ENCODE measurements at regions not wholly inside any gene's neighbourhood (a gene's known extent, or its start where the extent isn't known, plus 50 kb on each side); places are given as distances from the start of the nearest gene placed in this dataset.

DNA sequence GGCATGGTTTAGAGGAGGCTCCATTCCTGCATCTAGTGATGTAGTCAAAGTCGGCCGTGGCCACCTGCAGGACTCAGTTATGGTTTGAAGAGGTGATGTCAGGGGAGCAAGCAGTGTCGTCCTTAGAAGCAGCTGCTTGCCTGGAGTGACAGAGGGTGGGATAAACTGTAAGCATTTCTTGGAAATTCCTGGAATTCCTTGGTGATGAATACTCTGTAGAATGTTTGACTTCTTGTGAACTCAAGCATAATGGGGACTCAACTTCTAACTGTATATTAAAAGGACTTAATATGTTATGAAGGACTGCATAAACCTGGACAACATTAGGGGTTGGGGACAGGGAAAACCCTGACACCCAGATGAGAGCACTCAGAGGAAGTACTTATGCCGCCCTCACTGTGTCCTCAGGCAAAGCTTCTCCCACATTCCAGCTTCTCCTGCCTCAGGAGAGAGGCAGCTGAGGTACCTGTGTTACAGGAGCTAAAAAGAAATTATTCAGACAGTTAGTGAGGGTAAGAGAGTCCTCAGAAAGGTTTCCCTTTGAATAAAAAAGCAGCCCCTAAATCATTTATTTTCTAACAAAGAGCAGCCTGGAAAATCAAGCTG lies 459.9 kb upstream of the CELF4 start:
- Histone ChIP-seq H3K36me3 (ENCODE audit: control insufficient read depth in 2 of 2, insufficient read depth in 2 of 2, low read length in 2 of 2) (no peaks in the 10 kb centered on the region), H3K4me3 (ENCODE audit: low read length in 2 of 2) (no peak overlapping the region), H3K27me3 (ENCODE audit: control insufficient read depth in 2 of 2, insufficient read depth in 2 of 2, low read length in 2 of 2) (no peaks in the 10 kb centered on the region), H3K9ac (ENCODE audit: low read depth in 1 of 2, low read length in 2 of 2) (no peak overlapping the region), H3K9me3 (ENCODE audit: control insufficient read depth in 2 of 2, low read length in 2 of 2) (peaks cover 0 to 6% of the 10 kb centered on the region in 2 donors), H3K27ac (ENCODE audit: low read depth in 2 of 2, low read length in 2 of 2) (no peak overlapping the region), H3K4me1 (ENCODE audit: control insufficient read depth in 2 of 2, insufficient read depth in 2 of 2, low read length in 2 of 2) (no peaks in the 10 kb centered on the region)

DNA sequence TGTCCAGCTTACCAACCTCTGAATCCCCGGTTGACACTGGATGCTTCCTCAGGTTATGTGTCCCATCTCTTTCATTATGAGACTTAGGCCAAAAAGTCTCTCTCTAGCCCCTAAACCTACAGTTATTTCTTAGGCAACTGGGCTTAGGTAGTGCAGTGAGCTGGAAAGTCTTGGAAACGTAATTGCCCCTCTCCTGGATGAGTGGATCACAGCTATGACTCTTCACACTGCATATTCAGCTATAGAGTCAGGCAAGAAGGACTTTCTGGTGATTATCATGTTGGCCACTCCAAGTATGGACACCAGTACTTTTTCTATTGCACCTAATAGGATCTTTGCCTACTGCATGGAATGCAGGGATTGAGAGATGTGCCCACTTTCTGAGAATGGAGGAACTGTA lies 458.3 kb upstream of the CELF4 start:
- no peaks in the 10 kb centered on the region for H3K36me3 ChIP-seq (ENCODE audit: control insufficient read depth in 2 of 2, insufficient read depth in 2 of 2, low read length in 2 of 2)
- H3K9ac ChIP-seq (ENCODE audit: low read depth in 1 of 2, low read length in 2 of 2), result no peak overlapping the region
- H3K27ac ChIP-seq (ENCODE audit: low read depth in 2 of 2, low read length in 2 of 2), result no peak overlapping the region
- H3K27me3 ChIP-seq (ENCODE audit: control insufficient read depth in 2 of 2, insufficient read depth in 2 of 2, low read length in 2 of 2), result no peaks in the 10 kb centered on the region
- H3K9me3 ChIP-seq (ENCODE audit: control insufficient read depth in 2 of 2, low read length in 2 of 2), result no peaks in the 10 kb centered on the region
- H3K4me1 ChIP-seq (ENCODE audit: control insufficient read depth in 2 of 2, insufficient read depth in 2 of 2, low read length in 2 of 2), result no peaks in the 10 kb centered on the region
- no peak overlapping the region for H3K4me3 ChIP-seq (ENCODE audit: low read length in 2 of 2)

DNA sequence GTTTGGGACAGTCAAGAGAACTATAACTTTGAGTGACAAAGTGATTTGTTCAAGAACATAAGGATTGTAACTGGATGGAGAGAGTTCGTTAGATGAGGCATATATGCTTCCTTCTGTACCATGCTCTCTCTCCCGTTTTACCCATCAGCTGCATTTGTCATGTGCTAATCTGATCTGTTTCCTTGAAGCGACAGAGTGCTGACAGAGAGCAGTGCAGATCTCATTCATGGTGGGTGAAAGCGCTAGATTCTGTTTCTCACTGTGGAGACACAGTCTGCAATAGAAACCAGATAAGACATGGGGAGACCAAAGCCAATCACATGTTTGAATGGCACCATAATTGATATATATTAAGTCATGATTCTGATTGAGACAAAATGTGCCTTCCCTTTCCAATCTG lies 456.6 kb upstream of the CELF4 start:
- H3K27me3 ChIP-seq (ENCODE audit: control insufficient read depth in 2 of 2, insufficient read depth in 2 of 2, low read length in 2 of 2), result no peaks in the 10 kb centered on the region

DNA sequence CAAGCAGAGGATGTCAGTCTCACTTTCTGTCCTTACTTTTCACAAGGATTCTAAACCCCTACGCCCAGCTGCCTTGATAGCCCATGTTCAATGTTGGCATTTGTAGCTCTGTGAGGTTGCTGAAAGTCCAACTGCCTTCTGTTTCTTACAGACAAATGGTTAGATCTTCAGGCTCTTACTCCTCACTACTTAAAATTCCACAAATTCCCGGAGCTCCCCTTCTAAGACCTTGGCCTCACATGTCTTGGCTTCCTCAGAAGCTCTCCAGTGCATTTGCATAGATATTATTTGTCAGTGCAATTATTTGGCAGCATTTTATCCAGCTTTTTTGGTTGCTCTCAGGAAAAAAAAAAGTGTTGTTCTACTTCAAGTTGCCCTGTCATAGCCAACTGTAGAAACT lies 453.7 kb upstream of the CELF4 start:
- Histone ChIP-seq H3K36me3 (ENCODE audit: control insufficient read depth in 2 of 2, insufficient read depth in 2 of 2, low read length in 2 of 2) (no peaks in the 10 kb centered on the region), H3K4me3 (ENCODE audit: low read length in 2 of 2) (no peak overlapping the region), H3K4me1 (ENCODE audit: control insufficient read depth in 2 of 2, insufficient read depth in 2 of 2, low read length in 2 of 2) (no peaks in the 10 kb centered on the region), H3K27me3 (ENCODE audit: control insufficient read depth in 2 of 2, insufficient read depth in 2 of 2, low read length in 2 of 2) (no peaks in the 10 kb centered on the region), H3K9me3 (ENCODE audit: control insufficient read depth in 2 of 2, low read length in 2 of 2) (no peaks in the 10 kb centered on the region), H3K27ac (ENCODE audit: low read depth in 2 of 2, low read length in 2 of 2) (no peak overlapping the region), H3K9ac (ENCODE audit: low read depth in 1 of 2, low read length in 2 of 2) (no peak overlapping the region)

More for the DNA sequence above, 456.6 kb upstream of the CELF4 start:
- no peak overlapping the region for H3K27ac ChIP-seq (ENCODE audit: low read depth in 2 of 2, low read length in 2 of 2)
- no peaks in the 10 kb centered on the region for H3K36me3 ChIP-seq (ENCODE audit: control insufficient read depth in 2 of 2, insufficient read depth in 2 of 2, low read length in 2 of 2)
- H3K9me3 ChIP-seq (ENCODE audit: control insufficient read depth in 2 of 2, low read length in 2 of 2), result no peaks in the 10 kb centered on the region
- no peak overlapping the region for H3K9ac ChIP-seq (ENCODE audit: low read depth in 1 of 2, low read length in 2 of 2)
- no peaks in the 10 kb centered on the region for H3K4me1 ChIP-seq (ENCODE audit: control insufficient read depth in 2 of 2, insufficient read depth in 2 of 2, low read length in 2 of 2)
- H3K4me3 ChIP-seq (ENCODE audit: low read length in 2 of 2), result no peak overlapping the region

DNA sequence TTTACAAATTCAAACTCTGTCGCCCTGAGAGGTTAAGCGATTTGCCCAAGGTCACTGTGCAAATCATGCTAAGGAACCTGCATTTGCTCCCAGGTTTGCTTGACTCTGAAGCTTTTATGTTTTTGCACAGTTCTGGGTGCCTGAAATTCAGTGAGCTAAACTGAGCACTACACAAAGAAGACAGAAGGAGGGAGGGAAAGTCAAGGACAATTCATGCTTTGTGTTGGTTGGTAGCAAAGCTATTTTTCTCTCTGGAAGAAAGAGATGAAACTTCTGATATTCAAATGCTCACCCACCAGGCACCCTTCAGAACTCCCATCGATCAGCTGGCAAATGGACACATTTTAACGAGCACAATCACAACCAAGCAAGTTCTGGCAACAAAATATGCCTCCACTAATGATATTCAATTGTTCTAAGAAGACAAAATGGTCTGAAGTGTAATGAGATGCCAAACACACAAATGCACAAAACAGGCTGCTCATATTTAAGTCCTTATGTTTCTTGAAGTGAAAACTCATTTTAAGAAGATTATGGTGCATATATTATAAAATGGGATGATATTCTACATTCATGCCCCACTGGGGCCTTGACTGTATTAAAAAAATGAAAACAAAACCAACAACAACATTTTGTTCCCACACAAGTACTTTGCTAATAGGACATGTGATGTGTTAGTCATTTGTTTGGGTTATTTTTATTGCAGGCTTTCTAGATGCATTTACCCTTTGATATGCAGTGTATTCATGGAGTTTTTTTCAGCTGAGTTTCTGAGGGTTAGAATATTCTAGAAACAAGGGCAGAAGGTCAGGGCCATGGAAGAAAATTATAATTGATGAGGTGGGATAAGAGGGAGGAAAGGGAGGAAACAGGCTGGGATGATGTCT lies 445.6 kb upstream of the CELF4 start:
- Histone ChIP-seq H3K9me3 (ENCODE audit: control insufficient read depth in 2 of 2, low read length in 2 of 2) (no peaks in the 10 kb centered on the region), H3K4me1 (ENCODE audit: control insufficient read depth in 2 of 2, insufficient read depth in 2 of 2, low read length in 2 of 2) (no peaks in the 10 kb centered on the region), H3K36me3 (ENCODE audit: control insufficient read depth in 2 of 2, insufficient read depth in 2 of 2, low read length in 2 of 2) (no peaks in the 10 kb centered on the region), H3K27ac (ENCODE audit: low read depth in 2 of 2, low read length in 2 of 2) (no peak overlapping the region), H3K27me3 (ENCODE audit: control insufficient read depth in 2 of 2, insufficient read depth in 2 of 2, low read length in 2 of 2) (no peaks in the 10 kb centered on the region), H3K4me3 (ENCODE audit: low read length in 2 of 2) (no peak overlapping the region), H3K9ac (ENCODE audit: low read depth in 1 of 2, low read length in 2 of 2) (no peak overlapping the region)

DNA sequence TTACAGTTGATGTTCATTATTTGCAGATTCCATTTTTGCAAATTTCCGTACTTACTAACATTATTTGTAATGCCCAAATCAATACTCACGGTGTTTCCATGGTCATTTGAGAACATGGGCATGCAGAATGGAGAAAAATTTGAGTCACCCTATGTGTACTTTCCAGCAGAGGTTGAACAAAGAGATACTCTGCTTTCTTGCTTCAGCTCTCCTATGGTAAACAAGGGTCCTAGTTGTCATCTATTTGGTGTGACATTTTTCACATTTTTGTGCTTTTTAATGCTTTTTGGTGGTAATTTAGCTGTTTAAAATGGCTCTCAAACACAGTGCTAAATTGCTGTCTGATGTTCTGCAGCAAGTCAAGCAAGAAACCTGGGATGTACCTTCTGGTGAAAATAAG lies 444.4 kb upstream of the CELF4 start:
- no peak overlapping the region for H3K9ac ChIP-seq (ENCODE audit: low read depth in 1 of 2, low read length in 2 of 2)
- H3K9me3 ChIP-seq (ENCODE audit: control insufficient read depth in 2 of 2, low read length in 2 of 2), result no peaks in the 10 kb centered on the region
- no peaks in the 10 kb centered on the region for H3K36me3 ChIP-seq (ENCODE audit: control insufficient read depth in 2 of 2, insufficient read depth in 2 of 2, low read length in 2 of 2)
- no peaks in the 10 kb centered on the region for H3K27me3 ChIP-seq (ENCODE audit: control insufficient read depth in 2 of 2, insufficient read depth in 2 of 2, low read length in 2 of 2)
- no peak overlapping the region for H3K4me3 ChIP-seq (ENCODE audit: low read length in 2 of 2)
- no peak overlapping the region for H3K27ac ChIP-seq (ENCODE audit: low read depth in 2 of 2, low read length in 2 of 2)
- H3K4me1 ChIP-seq (ENCODE audit: control insufficient read depth in 2 of 2, insufficient read depth in 2 of 2, low read length in 2 of 2), result no peaks in the 10 kb centered on the region

DNA sequence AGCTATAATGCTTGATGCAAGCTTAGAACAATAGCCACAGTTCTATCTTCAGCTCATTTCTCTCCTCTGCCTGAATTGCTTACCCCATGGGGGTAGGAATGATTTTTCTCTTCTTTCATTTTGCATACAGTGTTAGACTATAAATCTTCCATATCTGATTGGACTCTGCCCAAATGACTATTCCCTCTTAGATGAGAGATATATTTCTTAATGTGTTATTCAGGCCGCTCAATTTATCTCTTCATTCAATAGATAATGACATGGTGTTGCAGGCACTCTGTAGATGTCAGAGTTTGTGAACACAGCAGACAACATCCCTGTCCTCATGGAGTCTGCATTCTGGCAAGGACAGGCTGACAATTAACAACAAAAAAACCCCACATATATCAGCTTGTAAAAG lies 443.7 kb upstream of the CELF4 start:
- Histone ChIP-seq H3K36me3 (ENCODE audit: control insufficient read depth in 2 of 2, insufficient read depth in 2 of 2, low read length in 2 of 2) (no peaks in the 10 kb centered on the region), H3K27ac (ENCODE audit: low read depth in 2 of 2, low read length in 2 of 2) (no peak overlapping the region), H3K4me1 (ENCODE audit: control insufficient read depth in 2 of 2, insufficient read depth in 2 of 2, low read length in 2 of 2) (no peaks in the 10 kb centered on the region), H3K4me3 (ENCODE audit: low read length in 2 of 2) (no peak overlapping the region), H3K9ac (ENCODE audit: low read depth in 1 of 2, low read length in 2 of 2) (no peak overlapping the region), H3K9me3 (ENCODE audit: control insufficient read depth in 2 of 2, low read length in 2 of 2) (no peaks in the 10 kb centered on the region), H3K27me3 (ENCODE audit: control insufficient read depth in 2 of 2, insufficient read depth in 2 of 2, low read length in 2 of 2) (no peaks in the 10 kb centered on the region)

DNA sequence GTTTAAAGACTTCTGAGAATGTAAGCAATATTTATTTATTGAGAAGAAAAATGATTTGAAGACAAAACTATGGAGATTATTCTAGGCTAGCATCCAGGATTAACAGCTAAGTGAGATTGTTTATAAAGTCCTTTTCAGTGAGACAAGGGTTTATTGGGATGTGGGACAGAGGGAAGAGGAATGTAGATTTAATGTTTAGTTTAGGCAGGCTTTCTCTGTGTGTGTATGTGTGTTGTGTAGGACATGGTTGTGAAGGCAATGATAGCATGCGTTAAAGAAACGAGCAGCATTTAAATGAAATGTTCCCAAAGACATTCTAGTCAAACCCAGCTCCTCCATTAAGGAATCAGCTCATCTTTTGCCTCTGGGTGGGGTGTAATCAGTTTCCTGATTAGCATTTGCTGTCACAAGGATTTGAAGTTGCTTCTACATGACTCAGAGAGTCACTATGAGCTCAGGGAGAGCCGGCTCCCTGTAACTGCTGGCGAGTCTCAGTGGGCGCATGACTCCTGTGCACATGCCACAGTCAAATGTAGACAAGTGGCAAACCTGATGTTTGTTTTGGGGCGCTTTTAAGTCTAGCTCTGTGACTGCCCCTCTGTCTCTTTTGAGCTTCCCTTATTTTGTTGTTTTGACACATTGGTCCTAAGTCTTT lies 442.2 kb upstream of the CELF4 start:
- Histone ChIP-seq H3K36me3 (ENCODE audit: control insufficient read depth in 2 of 2, insufficient read depth in 2 of 2, low read length in 2 of 2) (no peaks in the 10 kb centered on the region), H3K4me1 (ENCODE audit: control insufficient read depth in 2 of 2, insufficient read depth in 2 of 2, low read length in 2 of 2) (no peaks in the 10 kb centered on the region), H3K27me3 (ENCODE audit: control insufficient read depth in 2 of 2, insufficient read depth in 2 of 2, low read length in 2 of 2) (no peaks in the 10 kb centered on the region), H3K9ac (ENCODE audit: low read depth in 1 of 2, low read length in 2 of 2) (no peak overlapping the region), H3K4me3 (ENCODE audit: low read length in 2 of 2) (no peak overlapping the region), H3K9me3 (ENCODE audit: control insufficient read depth in 2 of 2, low read length in 2 of 2) (no peaks in the 10 kb centered on the region), H3K27ac (ENCODE audit: low read depth in 2 of 2, low read length in 2 of 2) (no peak overlapping the region)

DNA sequence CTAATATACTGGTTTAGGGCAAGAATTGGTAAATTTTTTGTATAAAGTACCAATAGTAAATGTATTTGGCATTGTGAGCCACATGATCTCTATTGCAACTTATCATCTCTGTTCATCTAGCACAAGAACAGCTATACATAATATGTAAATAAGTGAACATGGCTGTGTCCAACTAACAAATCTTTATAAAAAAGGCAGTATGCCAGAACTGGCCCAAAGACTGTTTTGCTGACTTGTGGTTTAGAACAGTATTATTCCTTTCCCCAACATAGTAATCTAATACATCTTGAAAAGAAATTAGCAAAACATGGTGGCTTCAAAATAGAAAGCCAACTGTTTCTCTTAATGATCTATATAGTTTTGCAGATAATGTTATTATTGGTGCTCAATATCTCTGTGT lies 441.4 kb upstream of the CELF4 start:
- Histone ChIP-seq H3K27ac (ENCODE audit: low read depth in 2 of 2, low read length in 2 of 2) (no peak overlapping the region), H3K36me3 (ENCODE audit: control insufficient read depth in 2 of 2, insufficient read depth in 2 of 2, low read length in 2 of 2) (no peaks in the 10 kb centered on the region), H3K9me3 (ENCODE audit: control insufficient read depth in 2 of 2, low read length in 2 of 2) (no peaks in the 10 kb centered on the region), H3K9ac (ENCODE audit: low read depth in 1 of 2, low read length in 2 of 2) (no peak overlapping the region), H3K27me3 (ENCODE audit: control insufficient read depth in 2 of 2, insufficient read depth in 2 of 2, low read length in 2 of 2) (no peaks in the 10 kb centered on the region), H3K4me3 (ENCODE audit: low read length in 2 of 2) (no peak overlapping the region), H3K4me1 (ENCODE audit: control insufficient read depth in 2 of 2, insufficient read depth in 2 of 2, low read length in 2 of 2) (no peaks in the 10 kb centered on the region)

DNA sequence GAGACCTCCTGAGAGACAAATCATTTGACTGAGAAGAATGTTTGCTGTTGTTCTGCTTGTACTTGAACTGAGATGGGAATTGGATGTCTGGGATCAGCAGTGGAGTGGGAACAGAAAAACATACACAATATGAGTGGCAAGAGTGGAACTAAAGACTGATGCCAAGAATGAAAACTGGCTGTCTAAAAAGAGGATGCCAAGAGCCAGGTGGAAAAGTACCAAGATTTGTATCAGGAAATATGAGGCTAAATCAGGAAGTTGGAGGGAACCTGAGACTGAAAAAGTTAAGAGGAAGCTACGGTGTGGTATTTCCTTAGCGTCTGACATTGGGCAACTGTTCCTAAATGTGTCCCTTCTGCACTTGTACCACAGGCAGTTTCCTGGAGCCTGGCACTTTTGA lies 440.9 kb upstream of the CELF4 start:
- Histone ChIP-seq H3K9ac (ENCODE audit: low read depth in 1 of 2, low read length in 2 of 2) (no peak overlapping the region), H3K9me3 (ENCODE audit: control insufficient read depth in 2 of 2, low read length in 2 of 2) (no peaks in the 10 kb centered on the region), H3K4me3 (ENCODE audit: low read length in 2 of 2) (no peak overlapping the region), H3K27me3 (ENCODE audit: control insufficient read depth in 2 of 2, insufficient read depth in 2 of 2, low read length in 2 of 2) (no peaks in the 10 kb centered on the region), H3K27ac (ENCODE audit: low read depth in 2 of 2, low read length in 2 of 2) (no peak overlapping the region), H3K36me3 (ENCODE audit: control insufficient read depth in 2 of 2, insufficient read depth in 2 of 2, low read length in 2 of 2) (no peaks in the 10 kb centered on the region), H3K4me1 (ENCODE audit: control insufficient read depth in 2 of 2, insufficient read depth in 2 of 2, low read length in 2 of 2) (no peaks in the 10 kb centered on the region)
